ENCODE measurements at regions not wholly inside any gene's neighbourhood (a gene's known extent, or its start where the extent isn't known, plus 50 kb on each side); places are given as distances from the start of the nearest gene placed in this dataset.

DNA sequence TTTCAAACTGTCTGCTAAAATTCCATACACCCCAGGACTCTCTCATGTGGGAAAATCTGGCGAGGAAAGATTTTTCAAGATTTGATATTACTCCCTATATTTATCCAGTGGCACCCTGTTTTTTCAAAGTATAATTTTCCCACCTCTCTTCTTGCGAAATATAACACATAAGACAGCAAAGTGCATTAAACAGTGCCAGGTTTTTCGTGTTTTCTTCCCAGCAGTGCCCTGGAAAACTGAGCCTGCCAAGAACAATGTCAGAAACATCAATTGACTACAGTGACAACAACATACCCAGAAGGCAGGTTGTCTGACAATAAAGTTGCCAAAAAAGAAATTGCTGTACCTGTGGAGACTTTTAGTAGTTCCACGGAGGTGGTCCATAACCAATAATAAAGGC lies 545.0 kb upstream of the ZNF608 start:
- H3K27ac ChIP-seq = no peak overlapping the region
- no peaks in the 10 kb centered on the region for H3K9me3 ChIP-seq
- no peak for DNase-seq (ENCODE audit: low spot score in 2 of 2)
- H3K4me3 ChIP-seq = no peak overlapping the region
- no peaks in the 10 kb centered on the region for H3K36me3 ChIP-seq
- 81 to 82% methylated on average over 4 of the region's 4 CpGs for WGBS, 2 donors
- no peaks in the 10 kb centered on the region for H3K4me1 ChIP-seq
- H3K27me3 ChIP-seq = no peaks in the 10 kb centered on the region
- TF ChIP-seq CTCF (IDR thresholded peaks at IDR 0.05) = no peak
- TF ChIP-seq POLR2A (IDR thresholded peaks at IDR 0.05) = no peak
- no peak for TF ChIP-seq EP300 (IDR thresholded peaks at IDR 0.05)

GRCh38 chr5:125293223-125293622 lies 546.8 kb upstream of the ZNF608 start:
- H3K36me3 ChIP-seq = no peaks in the 10 kb centered on the region
- TF ChIP-seq EP300 (IDR thresholded peaks at IDR 0.05) (no peak), POLR2A (IDR thresholded peaks at IDR 0.05) (no peak), CTCF (IDR thresholded peaks at IDR 0.05) (no peak)
- H3K27me3 ChIP-seq = no peaks in the 10 kb centered on the region
- WGBS, 2 donors = 75 to 85% methylated on average over 1 of the region's 1 CpG
- no peaks in the 10 kb centered on the region for H3K4me1 ChIP-seq
- H3K9me3 ChIP-seq = no peaks in the 10 kb centered on the region
- H3K4me3 ChIP-seq = no peak overlapping the region
- no peak overlapping the region for H3K27ac ChIP-seq
- DNase-seq (ENCODE audit: low spot score in 2 of 2) = no peak

- Histone ChIP-seq H3K27ac (no peak overlapping the region), H3K27me3 (no peaks in the 10 kb centered on the region), H3K36me3 (no peaks in the 10 kb centered on the region), H3K4me3 (no peak overlapping the region), H3K9me3 (no peaks in the 10 kb centered on the region), H3K4me1 (no peaks in the 10 kb centered on the region)
- no peak for DNase-seq (ENCODE audit: low spot score in 2 of 2)
- 81 to 82% methylated on average over 4 of the region's 4 CpGs for WGBS, 2 donors
- TF ChIP-seq POLR2A (IDR thresholded peaks at IDR 0.05) = no peak
- TF ChIP-seq CTCF (IDR thresholded peaks at IDR 0.05) = no peak
- no peak for TF ChIP-seq EP300 (IDR thresholded peaks at IDR 0.05)
Observed at GRCh38 chr5:125293726-125294125, 547.3 kb upstream of the ZNF608 start.

DNA sequence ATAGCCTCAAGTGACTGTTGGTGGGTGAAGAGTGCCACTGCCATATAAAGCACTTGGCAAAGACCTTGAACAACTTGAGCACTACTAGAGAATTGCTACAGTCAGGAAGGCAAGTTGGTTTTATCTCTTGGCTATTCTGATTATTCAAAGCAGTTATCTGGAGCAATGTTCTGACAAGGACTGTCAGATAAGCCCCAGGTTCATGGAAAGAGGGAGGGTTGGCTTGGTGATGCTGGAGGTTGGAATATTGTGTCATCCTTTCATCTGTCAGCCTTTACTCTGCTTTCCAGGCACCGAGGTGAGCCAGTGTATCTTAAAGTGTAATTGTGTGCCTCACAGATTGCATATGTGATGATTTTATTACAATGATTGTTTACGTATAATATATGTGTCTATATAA lies 548.4 kb upstream of the ZNF608 start:
- no peak for TF ChIP-seq CTCF (IDR thresholded peaks at IDR 0.05)
- no peak for TF ChIP-seq POLR2A (IDR thresholded peaks at IDR 0.05)
- no peak for TF ChIP-seq EP300 (IDR thresholded peaks at IDR 0.05)
- Histone ChIP-seq H3K36me3 (no peaks in the 10 kb centered on the region), H3K27me3 (no peaks in the 10 kb centered on the region), H3K27ac (no peak overlapping the region), H3K4me3 (no peak overlapping the region), H3K9me3 (no peaks in the 10 kb centered on the region), H3K4me1 (no peaks in the 10 kb centered on the region)
- DNase-seq (ENCODE audit: low spot score in 2 of 2) = no peak
- WGBS, 2 donors = 86 to 90% methylated on average over 2 of the region's 2 CpGs

DNA sequence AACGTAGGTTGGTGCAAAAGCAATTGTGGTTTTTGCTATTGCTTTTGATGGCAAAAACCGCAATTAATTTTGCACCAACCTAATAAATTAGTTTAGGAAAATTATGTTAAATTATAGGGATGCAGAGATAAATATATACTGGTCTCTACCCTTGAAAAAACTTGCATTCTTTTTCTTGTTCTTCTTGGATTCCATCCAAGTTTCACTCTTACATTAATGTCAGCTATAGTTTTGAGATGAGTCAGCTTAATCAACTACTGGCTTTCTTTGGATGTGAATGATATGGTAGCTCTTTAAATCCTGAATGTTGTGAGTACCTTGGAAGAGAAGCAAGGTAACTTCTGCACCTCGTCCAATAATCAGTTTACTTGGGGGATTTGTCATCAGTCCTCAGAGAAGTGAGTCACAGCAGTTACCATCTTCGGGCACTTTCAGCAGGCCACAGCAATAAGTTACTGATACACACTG lies 549.0 kb upstream of the ZNF608 start:
- H3K4me1 ChIP-seq = no peaks in the 10 kb centered on the region
- TF ChIP-seq CTCF (IDR thresholded peaks at IDR 0.05) (no peak), POLR2A (IDR thresholded peaks at IDR 0.05) (no peak), EP300 (IDR thresholded peaks at IDR 0.05) (no peak)
- H3K36me3 ChIP-seq = no peaks in the 10 kb centered on the region
- 80 to 83% methylated on average over 4 of the region's 4 CpGs for WGBS, 2 donors
- no peak overlapping the region for H3K27ac ChIP-seq
- no peak for DNase-seq (ENCODE audit: low spot score in 2 of 2)
- no peaks in the 10 kb centered on the region for H3K9me3 ChIP-seq
- H3K4me3 ChIP-seq = no peak overlapping the region
- no peaks in the 10 kb centered on the region for H3K27me3 ChIP-seq

All from tibial nerve (tissue), 4 donors.